ENCODE measurements at regions not wholly inside any gene's neighbourhood (a gene's known extent, or its start where the extent isn't known, plus 50 kb on each side); places are given as distances from the start of the nearest gene placed in this dataset.
"Not testable (repeated sequence)": the region's sequence is repeated elsewhere in the genome, so short reads cannot be mapped to it uniquely, and the experiment has no call there.

- not testable (repeated sequence) for TF ChIP-seq POLR2A, POLR2AphosphoS5 (IDR thresholded peaks at IDR 0.05; ENCODE audit: low read depth, low read length)
These were observed 139.0 kb downstream of the THBS2 start for GRCh38 chr6:169114632-169115031.
